GM23338 (cell line): ENCODE measurements at regions not wholly inside any gene's neighbourhood (a gene's known extent, or its start where the extent isn't known, plus 50 kb on each side); places are given as distances from the start of the nearest gene placed in this dataset.

Experiments
- CREB1 ChIP-seq: fragments of 250-450 bp; sonication (Bioruptor Pico); IDR thresholded peaks from 2 replicates; pipeline ENCODE4 v1.5.0; 2020; ENCODE audit warnings: low read depth, mild to moderate bottlenecking, moderate library complexity
- CTCF ChIP-seq, 2 experiments: fragments of 200-600 bp in 1 of 2; sonication (generic) in 1 of 2; conservative IDR thresholded peaks; 2 replicates each; pipeline versions ENCODE4 v1.5.1 to v1.6.1; 2016 to 2017; ENCODE audit warnings: antibody characterized with exemption in 2 of 2, low read depth in 2 of 2, mild to moderate bottlenecking in 2 of 2, moderate library complexity in 1 of 2
- ETS1 ChIP-seq: IDR thresholded peaks from 2 replicates; pipeline ENCODE4 v1.6.1; 2016; ENCODE audit warnings: antibody characterized with exemption
- EZH2 ChIP-seq: fragments of 200-600 bp; sonication (generic); IDR thresholded peaks from one replicate; pipeline ENCODE4 v1.8.0; 2017; ENCODE audit warnings: antibody characterized with exemption, mild to moderate bottlenecking, low read depth; ENCODE audit not compliant: unreplicated experiment
- EZH2phosphoT487 ChIP-seq: fragments of 200-600 bp; sonication (generic); IDR thresholded peaks from one replicate; pipeline ENCODE4 v1.8.1; 2018; ENCODE audit warnings: antibody characterized with exemption; ENCODE audit not compliant: unreplicated experiment
- JUNB ChIP-seq: IDR thresholded peaks from one replicate; pipeline ENCODE4 v1.6.1; 2016; ENCODE audit warnings: antibody characterized with exemption; ENCODE audit not compliant: unreplicated experiment
- POLR2AphosphoS5 ChIP-seq: IDR thresholded peaks from 2 replicates; pipeline ENCODE4 v1.6.1; 2016; ENCODE audit warnings: antibody characterized with exemption, low read depth
- REST ChIP-seq: IDR thresholded peaks from one replicate; pipeline ENCODE4 v1.6.1; 2018; ENCODE audit warnings: antibody characterized with exemption; ENCODE audit not compliant: unreplicated experiment
- ZNF114 ChIP-seq: fragments of 250-450 bp; sonication (Bioruptor Pico); IDR thresholded peaks from 2 replicates; pipeline ENCODE4 v1.5.0; 2020; ENCODE audit warnings: mild to moderate bottlenecking, moderate library complexity

GRCh38 chr6:135108692-135109091 is 54.1 kb upstream of the HBS1L start:
- TF ChIP-seq CTCF (conservative IDR thresholded peaks at IDR 0.05; ENCODE audit: low read depth in 2 of 2) (no peak), POLR2AphosphoS5 (no peak), EZH2 (no peak), REST (no peak), JUNB (no peak), EZH2phosphoT487 (no peak), CREB1 (CRISPR knock-in tag) (no peak), ZNF114 (CRISPR knock-in tag) (no peak), ETS1 (no peak)
